OCI-LY7 (cell line): ENCODE measurements at regions not wholly inside any gene's neighbourhood (a gene's known extent, or its start where the extent isn't known, plus 50 kb on each side); places are given as distances from the start of the nearest gene placed in this dataset.

ENCODE experiments used
- CTCF ChIP-seq: fragments of 200-600 bp; sonication (generic); conservative IDR thresholded peaks from 2 replicates; pipeline ENCODE4 v1.5.1; 2014; ENCODE audit warnings: mild to moderate bottlenecking, antibody characterized with exemption, low read length, moderate library complexity, mixed read lengths
- EZH2phosphoT487 ChIP-seq: fragments of 200-600 bp; sonication (generic); IDR thresholded peaks from 2 replicates; pipeline ENCODE4 v1.6.1; 2018; ENCODE audit warnings: low read depth, borderline replicate concordance, mild to moderate bottlenecking, mixed run types, antibody characterized with exemption, low read length, moderate library complexity, mixed read lengths

- TF ChIP-seq CTCF (no peak), EZH2phosphoT487 (no peak)
These were observed 281.3 kb downstream of the IDS start for GRCh38 chrX:149223854-149224253.
